ENCODE measurements at regions not wholly inside any gene's neighbourhood (a gene's known extent, or its start where the extent isn't known, plus 50 kb on each side); places are given as distances from the start of the nearest gene placed in this dataset.

DNA sequence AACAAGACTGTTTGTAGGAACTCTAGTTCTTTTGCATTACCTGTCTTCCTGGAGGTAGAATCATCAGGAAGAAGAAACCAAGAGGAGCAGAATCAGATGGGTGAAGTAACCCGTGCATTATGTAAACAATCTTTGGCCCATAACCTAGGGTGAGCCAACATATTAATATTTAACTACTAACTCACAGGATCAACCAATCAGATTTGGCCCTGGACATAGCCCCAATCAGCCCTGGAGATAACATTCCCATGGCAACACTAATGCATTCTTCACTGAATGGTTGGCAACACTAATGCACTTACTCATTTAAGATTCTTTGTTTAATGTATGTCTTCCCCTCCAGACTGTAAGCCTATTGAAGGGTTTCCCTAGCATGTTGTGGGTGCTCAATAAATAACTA, 72.0 kb upstream of the CTAGE1 start:
- TF ChIP-seq, protein P1, sequence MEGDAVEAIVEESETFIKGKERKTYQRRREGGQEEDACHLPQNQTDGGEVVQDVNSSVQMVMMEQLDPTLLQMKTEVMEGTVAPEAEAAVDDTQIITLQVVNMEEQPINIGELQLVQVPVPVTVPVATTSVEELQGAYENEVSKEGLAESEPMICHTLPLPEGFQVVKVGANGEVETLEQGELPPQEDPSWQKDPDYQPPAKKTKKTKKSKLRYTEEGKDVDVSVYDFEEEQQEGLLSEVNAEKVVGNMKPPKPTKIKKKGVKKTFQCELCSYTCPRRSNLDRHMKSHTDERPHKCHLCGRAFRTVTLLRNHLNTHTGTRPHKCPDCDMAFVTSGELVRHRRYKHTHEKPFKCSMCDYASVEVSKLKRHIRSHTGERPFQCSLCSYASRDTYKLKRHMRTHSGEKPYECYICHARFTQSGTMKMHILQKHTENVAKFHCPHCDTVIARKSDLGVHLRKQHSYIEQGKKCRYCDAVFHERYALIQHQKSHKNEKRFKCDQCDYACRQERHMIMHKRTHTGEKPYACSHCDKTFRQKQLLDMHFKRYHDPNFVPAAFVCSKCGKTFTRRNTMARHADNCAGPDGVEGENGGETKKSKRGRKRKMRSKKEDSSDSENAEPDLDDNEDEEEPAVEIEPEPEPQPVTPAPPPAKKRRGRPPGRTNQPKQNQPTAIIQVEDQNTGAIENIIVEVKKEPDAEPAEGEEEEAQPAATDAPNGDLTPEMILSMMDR (conservative IDR thresholded peaks at IDR 0.05): no peak
- H3K4me3 Mint-ChIP-seq: no peak overlapping the region
- H3K9me3 Mint-ChIP-seq: peaks cover 9% of the 10 kb centered on the region
- H3K36me3 Mint-ChIP-seq: no peaks in the 10 kb centered on the region
- H3K27ac Mint-ChIP-seq: peak overlapping the region; percentile 7
- no peaks in the 10 kb centered on the region for H3K27me3 Mint-ChIP-seq
- no peak for DNase-seq (ENCODE audit: extremely low spot score, unreplicated experiment)
- H3K4me1 Mint-ChIP-seq (ENCODE audit: unreplicated experiment): peaks cover 14% of the 10 kb centered on the region

DNA sequence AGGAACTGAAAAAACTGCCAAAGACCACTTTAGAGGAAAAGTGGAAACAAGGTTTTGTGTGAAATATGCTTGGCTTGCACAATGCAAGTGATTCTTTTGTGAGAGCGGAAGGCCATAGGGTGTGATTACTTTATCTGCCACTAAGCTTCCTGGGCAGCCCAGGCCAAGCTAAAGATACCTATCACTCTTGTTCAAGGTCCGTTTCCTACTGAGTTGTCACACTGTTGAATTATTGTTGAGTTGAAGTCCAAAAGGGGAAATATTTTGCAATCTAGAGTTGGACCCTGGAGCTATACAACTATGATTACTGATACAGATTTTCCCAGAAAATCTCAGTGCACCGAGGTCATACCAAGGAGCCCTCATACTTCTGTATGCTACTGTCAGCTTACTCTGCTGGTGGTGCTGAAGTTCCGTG, 72.7 kb upstream of the CTAGE1 start:
- Mint-ChIP-seq H3K27ac (no peak overlapping the region), H3K4me1 (ENCODE audit: unreplicated experiment) (peaks cover 14% of the 10 kb centered on the region), H3K4me3 (no peak overlapping the region), H3K9me3 (peaks cover 9% of the 10 kb centered on the region), H3K27me3 (no peaks in the 10 kb centered on the region), H3K36me3 (no peaks in the 10 kb centered on the region)
- no peak for DNase-seq (ENCODE audit: extremely low spot score, unreplicated experiment)
- TF ChIP-seq, protein P1 (conservative IDR thresholded peaks at IDR 0.05): peak; percentile 30

DNA sequence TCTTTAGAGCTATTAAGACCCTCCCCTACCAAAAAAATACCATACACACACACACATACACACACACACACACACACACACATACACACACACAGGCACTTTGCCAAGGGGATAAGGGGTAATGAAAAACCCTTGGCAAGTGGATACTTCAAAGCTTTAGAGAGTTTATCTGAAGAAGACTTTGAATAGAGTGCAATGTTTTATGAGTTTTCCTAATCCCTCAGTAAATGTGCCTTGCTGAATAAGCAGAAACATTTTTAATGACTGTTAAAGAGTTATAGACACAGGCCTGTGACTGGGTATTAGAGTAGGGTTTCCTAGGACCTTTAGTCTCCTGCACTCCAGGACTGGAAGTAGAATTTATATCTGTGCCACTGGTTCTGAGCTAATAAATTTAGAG, 75.5 kb upstream of the CTAGE1 start:
- TF ChIP-seq, protein P1 (conservative IDR thresholded peaks at IDR 0.05): no peak
- no peak overlapping the region for H3K27ac Mint-ChIP-seq
- H3K4me1 Mint-ChIP-seq (ENCODE audit: unreplicated experiment): peaks cover 14% of the 10 kb centered on the region
- no peak overlapping the region for H3K4me3 Mint-ChIP-seq
- H3K9me3 Mint-ChIP-seq: peaks cover 9% of the 10 kb centered on the region
- no peak for DNase-seq (ENCODE audit: extremely low spot score, unreplicated experiment)
- no peaks in the 10 kb centered on the region for H3K36me3 Mint-ChIP-seq
- no peaks in the 10 kb centered on the region for H3K27me3 Mint-ChIP-seq

DNA sequence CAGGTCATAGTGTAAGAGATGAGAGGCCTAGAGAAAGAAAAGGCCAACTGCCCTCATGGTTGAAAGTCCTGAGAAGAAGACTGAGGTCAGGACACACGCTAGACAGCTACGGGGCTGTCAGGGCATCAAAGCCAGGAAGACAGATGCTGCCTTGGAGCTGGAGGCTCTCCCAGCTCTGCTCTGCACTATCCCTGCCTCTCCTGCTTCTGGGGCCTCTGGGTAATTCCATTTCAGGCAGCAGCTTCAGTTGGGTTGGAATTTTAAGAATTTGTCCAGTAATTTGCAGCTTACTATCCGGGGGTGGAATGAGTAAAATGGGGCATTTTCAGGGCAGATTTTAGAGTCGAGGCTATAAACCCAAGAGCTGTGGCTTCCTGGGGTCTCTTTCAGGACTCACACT, 76.2 kb upstream of the CTAGE1 start:
- TF ChIP-seq, protein P1 (conservative IDR thresholded peaks at IDR 0.05): no peak
- H3K27me3 Mint-ChIP-seq: no peaks in the 10 kb centered on the region
- peaks cover 11% of the 10 kb centered on the region for H3K4me1 Mint-ChIP-seq (ENCODE audit: unreplicated experiment)
- peaks cover 6% of the 10 kb centered on the region for H3K9me3 Mint-ChIP-seq
- H3K36me3 Mint-ChIP-seq: no peaks in the 10 kb centered on the region
- H3K27ac Mint-ChIP-seq: no peak overlapping the region
- H3K4me3 Mint-ChIP-seq: no peak overlapping the region
- no peak for DNase-seq (ENCODE audit: extremely low spot score, unreplicated experiment)

DNA sequence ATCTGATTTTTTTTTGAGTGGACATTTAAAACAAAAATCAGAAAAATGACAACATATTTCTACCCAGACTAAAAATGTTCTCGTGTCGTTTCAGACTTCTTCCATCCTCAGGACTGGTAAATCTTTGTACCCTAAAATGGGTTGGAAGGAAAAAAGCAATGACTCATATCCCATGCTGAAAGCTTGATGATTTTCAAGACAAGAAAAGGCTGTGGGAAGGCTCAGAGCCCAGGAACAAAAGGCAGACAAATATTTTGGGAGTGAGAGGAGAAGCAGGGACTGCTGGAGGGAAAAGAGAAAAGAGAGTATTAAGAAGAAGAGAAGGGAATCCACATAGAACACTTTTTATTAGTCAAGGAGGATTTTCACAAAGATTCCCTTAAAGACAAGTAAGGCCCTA, 77.1 kb upstream of the CTAGE1 start:
- Mint-ChIP-seq H3K4me1 (ENCODE audit: unreplicated experiment) (peaks cover 7% of the 10 kb centered on the region), H3K36me3 (no peaks in the 10 kb centered on the region), H3K9me3 (no peaks in the 10 kb centered on the region), H3K4me3 (no peak overlapping the region), H3K27me3 (no peaks in the 10 kb centered on the region), H3K27ac (no peak overlapping the region)
- TF ChIP-seq, protein P1 (conservative IDR thresholded peaks at IDR 0.05): no peak
- DNase-seq (ENCODE audit: extremely low spot score, unreplicated experiment): no peak

DNA sequence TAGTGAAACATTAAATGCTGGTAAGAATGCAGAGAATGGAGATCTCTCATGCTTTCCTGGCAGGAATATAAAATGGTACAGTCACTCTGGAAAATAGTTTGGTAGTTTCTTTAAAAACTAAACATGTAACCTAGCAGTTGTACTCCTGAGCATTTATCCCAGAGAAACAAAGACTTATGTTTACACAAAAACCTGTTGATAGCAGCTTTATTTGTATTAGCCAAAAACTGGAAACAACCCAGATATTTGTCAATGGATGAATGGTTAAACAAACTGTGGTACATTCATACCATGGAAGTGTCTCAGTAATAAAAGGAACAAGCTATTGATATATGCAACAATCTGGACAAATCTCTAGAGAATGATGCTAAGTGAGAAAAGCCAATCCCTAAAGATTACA, 81.7 kb upstream of the CTAGE1 start:
- Mint-ChIP-seq H3K27me3 (no peaks in the 10 kb centered on the region), H3K9me3 (no peaks in the 10 kb centered on the region), H3K4me1 (ENCODE audit: unreplicated experiment) (no peaks in the 10 kb centered on the region), H3K36me3 (no peaks in the 10 kb centered on the region), H3K4me3 (no peak overlapping the region), H3K27ac (no peak overlapping the region)
- TF ChIP-seq, protein P1 (conservative IDR thresholded peaks at IDR 0.05): no peak
- no peak for DNase-seq (ENCODE audit: extremely low spot score, unreplicated experiment)

Data from type B pancreatic cell (in vitro differentiated cells).